ENCODE measurements at regions not wholly inside any gene's neighbourhood (a gene's known extent, or its start where the extent isn't known, plus 50 kb on each side); places are given as distances from the start of the nearest gene placed in this dataset.
A peak's percentile ranks its signal among the peaks of the same experiment; 100 is the strongest.

- no peak for DNase-seq (ENCODE audit: low read depth)
- TF ChIP-seq, protein P1, sequence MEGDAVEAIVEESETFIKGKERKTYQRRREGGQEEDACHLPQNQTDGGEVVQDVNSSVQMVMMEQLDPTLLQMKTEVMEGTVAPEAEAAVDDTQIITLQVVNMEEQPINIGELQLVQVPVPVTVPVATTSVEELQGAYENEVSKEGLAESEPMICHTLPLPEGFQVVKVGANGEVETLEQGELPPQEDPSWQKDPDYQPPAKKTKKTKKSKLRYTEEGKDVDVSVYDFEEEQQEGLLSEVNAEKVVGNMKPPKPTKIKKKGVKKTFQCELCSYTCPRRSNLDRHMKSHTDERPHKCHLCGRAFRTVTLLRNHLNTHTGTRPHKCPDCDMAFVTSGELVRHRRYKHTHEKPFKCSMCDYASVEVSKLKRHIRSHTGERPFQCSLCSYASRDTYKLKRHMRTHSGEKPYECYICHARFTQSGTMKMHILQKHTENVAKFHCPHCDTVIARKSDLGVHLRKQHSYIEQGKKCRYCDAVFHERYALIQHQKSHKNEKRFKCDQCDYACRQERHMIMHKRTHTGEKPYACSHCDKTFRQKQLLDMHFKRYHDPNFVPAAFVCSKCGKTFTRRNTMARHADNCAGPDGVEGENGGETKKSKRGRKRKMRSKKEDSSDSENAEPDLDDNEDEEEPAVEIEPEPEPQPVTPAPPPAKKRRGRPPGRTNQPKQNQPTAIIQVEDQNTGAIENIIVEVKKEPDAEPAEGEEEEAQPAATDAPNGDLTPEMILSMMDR (conservative IDR thresholded peaks at IDR 0.05; ENCODE audit: control insufficient read depth, insufficient read depth, low read depth, low read length): no peak
- H3K4me3 ChIP-seq (ENCODE audit: control insufficient read depth, low read depth, low read length): no peak overlapping the region
Measured at GRCh38 chr2:163474889-163475288, 260.9 kb downstream of the FIGN start.

DNA sequence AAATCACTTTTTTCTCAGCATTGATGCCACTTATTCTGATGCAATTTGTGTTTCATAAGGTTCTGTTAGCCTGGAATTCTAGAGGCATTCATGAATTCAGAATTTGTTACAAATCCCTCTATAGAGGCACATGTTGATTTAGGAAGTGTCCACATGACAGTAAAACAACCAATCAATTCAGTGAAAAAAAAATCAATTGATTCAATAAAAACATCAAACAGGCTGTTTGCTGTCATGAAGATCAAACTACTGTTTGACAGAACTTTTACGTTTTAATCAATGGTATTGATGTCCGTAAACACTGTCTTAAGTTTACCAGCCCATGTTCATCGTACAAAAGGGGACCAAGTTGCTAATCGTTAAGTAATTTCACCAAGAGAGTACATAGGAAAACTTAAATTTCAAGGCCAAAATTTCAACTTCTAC, 261.5 kb downstream of the FIGN start:
- no peak for DNase-seq (ENCODE audit: low read depth)
- no peak overlapping the region for H3K4me3 ChIP-seq (ENCODE audit: control insufficient read depth, low read depth, low read length)
- TF ChIP-seq, protein P1 (conservative IDR thresholded peaks at IDR 0.05; ENCODE audit: control insufficient read depth, insufficient read depth, low read depth, low read length): no peak

GRCh38 chr2:163471947-163472346, 263.9 kb downstream of the FIGN start:
- no peak overlapping the region for H3K4me3 ChIP-seq (ENCODE audit: control insufficient read depth, low read depth, low read length)
- DNase-seq (ENCODE audit: low read depth): peak; percentile 48
- TF ChIP-seq, protein P1 (conservative IDR thresholded peaks at IDR 0.05; ENCODE audit: control insufficient read depth, insufficient read depth, low read depth, low read length): peak; percentile 38

DNA sequence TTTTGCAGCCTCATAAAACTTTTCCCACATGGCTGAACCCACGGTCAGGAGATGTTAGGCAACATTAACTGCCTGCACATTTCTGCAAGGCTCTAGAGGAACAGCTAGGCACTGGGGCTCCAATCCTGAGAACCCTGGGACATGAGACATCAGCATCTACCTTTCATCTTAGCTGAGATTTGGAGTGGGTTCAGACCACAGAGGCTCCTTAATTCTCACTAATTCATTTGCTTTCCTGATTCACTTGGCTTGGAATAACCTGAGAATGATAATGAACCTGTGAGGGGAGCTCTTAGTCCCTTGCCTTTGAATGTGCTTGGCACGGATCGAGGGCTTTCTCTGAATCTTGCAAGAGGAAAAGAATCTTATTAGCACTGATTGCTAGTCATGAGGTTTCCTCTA, 266.2 kb downstream of the FIGN start:
- TF ChIP-seq, protein P1 (conservative IDR thresholded peaks at IDR 0.05; ENCODE audit: control insufficient read depth, insufficient read depth, low read depth, low read length): no peak
- DNase-seq (ENCODE audit: low read depth): peak; percentile 18

DNA sequence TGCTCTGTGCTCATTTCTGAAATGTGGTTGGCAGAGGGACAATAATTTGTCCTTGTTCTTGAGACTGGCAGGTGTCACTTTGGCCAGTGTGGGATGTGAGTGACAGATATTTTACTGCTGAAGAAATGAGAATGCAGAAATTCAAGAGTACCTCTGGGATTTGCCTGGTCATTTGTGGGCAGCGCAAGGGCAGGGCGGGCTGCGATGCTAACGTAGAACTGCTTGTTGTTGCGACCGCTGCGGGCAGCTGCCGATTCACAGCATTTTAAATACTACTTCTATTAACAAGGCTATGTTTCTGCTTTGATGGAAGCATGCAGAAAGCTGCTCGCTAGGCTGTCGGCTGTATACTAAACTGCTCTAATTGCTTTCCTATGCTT, 268.6 kb downstream of the FIGN start:
- DNase-seq (ENCODE audit: low read depth): peak; percentile 7
- TF ChIP-seq, protein P1 (conservative IDR thresholded peaks at IDR 0.05; ENCODE audit: control insufficient read depth, insufficient read depth, low read depth, low read length): no peak
- no peak overlapping the region for H3K4me3 ChIP-seq (ENCODE audit: control insufficient read depth, low read depth, low read length)

More for the DNA sequence above, 266.2 kb downstream of the FIGN start:
- H3K4me3 ChIP-seq (ENCODE audit: control insufficient read depth, low read depth, low read length): no peak overlapping the region

DNA sequence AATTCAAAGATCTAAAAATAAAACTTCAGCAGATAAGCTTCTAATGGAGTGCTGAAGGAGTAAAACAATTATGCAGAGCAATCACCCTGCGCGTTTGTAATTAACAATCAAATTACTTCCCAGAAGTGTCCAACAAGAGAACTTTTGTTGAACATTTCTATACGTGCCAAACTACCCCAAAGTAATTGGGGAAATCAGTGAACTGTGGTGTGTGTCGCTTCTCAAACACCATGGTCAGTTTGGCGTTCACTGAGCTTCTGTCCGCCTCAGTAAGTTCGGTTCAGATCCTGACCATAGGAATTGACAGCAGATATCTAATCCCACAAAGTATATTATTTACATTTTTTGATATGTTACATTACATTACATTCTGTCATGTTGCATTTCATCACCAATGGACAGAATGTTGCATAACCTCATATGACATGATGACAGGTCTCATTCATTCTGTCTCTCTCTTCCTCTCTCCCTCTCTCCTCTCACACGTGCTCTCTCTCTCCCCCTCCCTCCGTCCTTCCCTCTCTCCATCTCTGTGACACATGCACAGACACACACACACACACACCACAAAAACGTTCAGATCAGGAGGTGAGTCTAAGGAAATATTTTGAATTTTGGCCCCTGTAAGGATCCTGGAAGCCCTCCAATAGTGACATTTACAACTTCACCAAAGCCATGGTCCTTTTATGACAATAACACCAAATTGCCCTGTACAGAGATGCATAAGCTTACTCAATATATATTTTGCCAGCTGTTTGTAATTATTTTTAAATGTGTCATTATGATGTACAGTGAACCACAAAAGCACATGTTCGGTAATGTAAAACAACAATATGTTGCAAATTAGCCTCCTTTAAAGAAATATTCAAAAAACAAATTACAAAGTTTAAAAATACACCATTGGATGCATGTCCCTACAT, 269.2 kb downstream of the FIGN start:
- TF ChIP-seq, protein P1 (conservative IDR thresholded peaks at IDR 0.05; ENCODE audit: control insufficient read depth, insufficient read depth, low read depth, low read length): no peak
- H3K4me3 ChIP-seq (ENCODE audit: control insufficient read depth, low read depth, low read length): no peak overlapping the region
- DNase-seq (ENCODE audit: low read depth): peak; percentile 35

All from fibroblast of mammary gland (primary cell).